WTC11 (cell line): ENCODE measurements at regions not wholly inside any gene's neighbourhood (a gene's known extent, or its start where the extent isn't known, plus 50 kb on each side); places are given as distances from the start of the nearest gene placed in this dataset.

ENCODE experiments used
- ATAC-seq: fragments of 200-7000 bp; cut with Tn5 transposase; 2 replicates; pipeline ENCODE4 v1.10.0; 2021; ENCODE audit warnings: mild to moderate bottlenecking, moderate library complexity
- CTCF ChIA-PET: fragments of 300-600 bp; sonication (Branson Sonifier 250); formaldehyde crosslinking; loops from one replicate; lab custom pipeline; 2021; ENCODE audit warnings: antibody characterized with exemption; lab: Charles Lee
- POLR2A ChIA-PET: fragments of 350-600 bp; sonication (Branson Sonifier 250); formaldehyde crosslinking; loops from one replicate; lab custom pipeline; 2021; ENCODE audit warnings: antibody characterized with exemption; lab: Charles Lee
- DNase-seq: peaks from one replicate; pipeline ENCODE4 v3.0.0; 2021; ENCODE audit warnings: low spot score
- H3K27ac Mint-ChIP-seq: 2 replicates; pipeline ENCODE4 v1.8.0; 2021; ENCODE audit warnings: mixed read lengths
- H3K27me3 Mint-ChIP-seq: 2 replicates; pipeline ENCODE4 v1.8.0; 2021; ENCODE audit warnings: low read depth, mild to moderate bottlenecking, moderate library complexity, mixed read lengths
- H3K36me3 Mint-ChIP-seq: 2 replicates; pipeline ENCODE4 v1.8.0; 2021; ENCODE audit warnings: mixed read lengths
- H3K4me1 Mint-ChIP-seq: 2 replicates; pipeline ENCODE4 v1.8.0; 2022; ENCODE audit warnings: mixed read lengths
- H3K4me3 Mint-ChIP-seq: 2 replicates; pipeline ENCODE4 v1.8.0; 2021; ENCODE audit warnings: mild to moderate bottlenecking, moderate library complexity, mixed read lengths
- H3K9me3 Mint-ChIP-seq: 2 replicates; pipeline ENCODE4 v1.8.0; 2021; ENCODE audit warnings: mixed read lengths
- EMX1 ChIP-seq: fragments of 250-450 bp; sonication (Bioruptor Pico); IDR thresholded peaks from 2 replicates; pipeline ENCODE4 v1.8.0; 2021; ENCODE audit warnings: mild to moderate bottlenecking
- FOXP4 ChIP-seq: sonication (generic); formaldehyde crosslinking; IDR thresholded peaks from 2 replicates; pipeline ENCODE4 v1.8.0; 2022; ENCODE audit warnings: mild to moderate bottlenecking, missing genetic modification reagents
- JAZF1 ChIP-seq: fragments of 250-450 bp; sonication (Bioruptor Pico); IDR thresholded peaks from 2 replicates; pipeline ENCODE4 v1.9.0; 2021; ENCODE audit warnings: moderate library complexity, mild to moderate bottlenecking, inconsistent platforms
- MXD4 ChIP-seq: fragments of 250-450 bp; sonication (Bioruptor Pico); IDR thresholded peaks from 2 replicates; pipeline ENCODE4 v1.8.0; 2021; ENCODE audit warnings: mild to moderate bottlenecking, moderate library complexity, borderline replicate concordance
- NR3C1 ChIP-seq: sonication (generic); formaldehyde crosslinking; conservative IDR thresholded peaks from 2 replicates; pipeline ENCODE4 v1.8.1; 2023; ENCODE audit warnings: low read depth, mild to moderate bottlenecking, missing genetic modification reagents
- SMAD3 ChIP-seq: sonication (generic); formaldehyde crosslinking; IDR thresholded peaks from 2 replicates; pipeline ENCODE4 v1.8.0; 2022; ENCODE audit warnings: missing genetic modification reagents, mild to moderate bottlenecking, borderline replicate concordance
- TP53 ChIP-seq: sonication (generic); formaldehyde crosslinking; IDR thresholded peaks from 2 replicates; pipeline ENCODE4 v1.8.1; 2023; ENCODE audit warnings: mild to moderate bottlenecking, missing genetic modification reagents
- ZBTB21 ChIP-seq: sonication (generic); formaldehyde crosslinking; IDR thresholded peaks from 2 replicates; pipeline ENCODE4 v1.8.1; 2023; ENCODE audit warnings: mild to moderate bottlenecking, missing genetic modification reagents, borderline replicate concordance
- ZMAT4 ChIP-seq: fragments of 250-450 bp; sonication (Bioruptor Pico); IDR thresholded peaks from 2 replicates; pipeline ENCODE4 v1.9.0; 2021; ENCODE audit warnings: mild to moderate bottlenecking
- ZNF263 ChIP-seq: sonication (generic); formaldehyde crosslinking; IDR thresholded peaks from 2 replicates; pipeline ENCODE4 v1.8.1; 2022; ENCODE audit warnings: low read depth, mild to moderate bottlenecking, moderate library complexity, missing genetic modification reagents
- ZNF416 ChIP-seq: fragments of 250-450 bp; sonication (Bioruptor Pico); IDR thresholded peaks from 2 replicates; pipeline ENCODE4 v1.9.0; 2021; ENCODE audit warnings: mild to moderate bottlenecking, inconsistent platforms
- ZNF423 ChIP-seq: fragments of 250-450 bp; sonication (Bioruptor Pico); IDR thresholded peaks from 2 replicates; pipeline ENCODE4 v2.1.2; 2022; ENCODE audit warnings: mild to moderate bottlenecking, moderate library complexity
- ZNF671 ChIP-seq: fragments of 250-450 bp; sonication (Bioruptor Pico); IDR thresholded peaks from 2 replicates; pipeline ENCODE4 v1.8.0; 2021; ENCODE audit warnings: mild to moderate bottlenecking
- ZSCAN18 ChIP-seq: fragments of 250-450 bp; sonication (Bioruptor Pico); IDR thresholded peaks from 2 replicates; pipeline ENCODE4 v2.1.2; 2022; ENCODE audit warnings: mild to moderate bottlenecking, moderate library complexity
- TF ChIP-seq, protein P1 (sequence below): sonication (generic); formaldehyde crosslinking; IDR thresholded peaks from 2 replicates; pipeline ENCODE4 v1.8.1; 2022; ENCODE audit warnings: low read depth, mild to moderate bottlenecking, moderate library complexity, missing genetic modification reagents, borderline replicate concordance
- TF ChIP-seq, protein P2 (sequence below): sonication (generic); formaldehyde crosslinking; IDR thresholded peaks from 2 replicates; pipeline ENCODE4 v1.8.1; 2023; ENCODE audit warnings: mild to moderate bottlenecking, moderate library complexity, missing genetic modification reagents
- TF ChIP-seq, protein P3 (sequence below): sonication (generic); formaldehyde crosslinking; conservative IDR thresholded peaks from 2 replicates; pipeline ENCODE4 v1.8.1; 2022; ENCODE audit warnings: mild to moderate bottlenecking, missing genetic modification reagents
- TF ChIP-seq, protein P4 (sequence below): sonication (generic); formaldehyde crosslinking; IDR thresholded peaks from 2 replicates; pipeline ENCODE4 v1.8.1; 2023; ENCODE audit warnings: mild to moderate bottlenecking, missing genetic modification reagents, moderate library complexity
- TF ChIP-seq, protein P5 (sequence below): sonication (generic); formaldehyde crosslinking; IDR thresholded peaks from 2 replicates; pipeline ENCODE4 v1.8.0; 2022; ENCODE audit warnings: mild to moderate bottlenecking, missing genetic modification reagents

GRCh38 chr12:91703491-91704283 is 442.0 kb downstream of the BTG1 start:
- ATAC-seq (no peak), DNase-seq (no peak)
- Mint-ChIP-seq H3K36me3 (peaks cover 4% of the 10 kb centered on the region; the same call in 1 of the 2 replicates), H3K27ac (no peak overlapping the region), H3K4me1 (no peaks in the 10 kb centered on the region), H3K9me3 (peaks cover 10% of the 10 kb centered on the region)
- POLR2A ChIA-PET = no interaction called here
- no peak for TF ChIP-seq ZNF416 (CRISPR knock-in tag)
- TF ChIP-seq SMAD3 (CRISPR knock-in tag) = no peak
- TF ChIP-seq, protein P1, sequence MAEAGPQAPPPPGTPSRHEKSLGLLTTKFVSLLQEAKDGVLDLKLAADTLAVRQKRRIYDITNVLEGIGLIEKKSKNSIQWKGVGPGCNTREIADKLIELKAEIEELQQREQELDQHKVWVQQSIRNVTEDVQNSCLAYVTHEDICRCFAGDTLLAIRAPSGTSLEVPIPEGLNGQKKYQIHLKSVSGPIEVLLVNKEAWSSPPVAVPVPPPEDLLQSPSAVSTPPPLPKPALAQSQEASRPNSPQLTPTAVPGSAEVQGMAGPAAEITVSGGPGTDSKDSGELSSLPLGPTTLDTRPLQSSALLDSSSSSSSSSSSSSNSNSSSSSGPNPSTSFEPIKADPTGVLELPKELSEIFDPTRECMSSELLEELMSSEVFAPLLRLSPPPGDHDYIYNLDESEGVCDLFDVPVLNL (CRISPR knock-in tag) = no peak
- no peak for TF ChIP-seq ZMAT4 (CRISPR knock-in tag)
- no peak for TF ChIP-seq JAZF1 (CRISPR knock-in tag)
- no peak for TF ChIP-seq ZSCAN18
- no peak for TF ChIP-seq ZBTB21 (CRISPR knock-in tag)
- TF ChIP-seq, protein P2, sequence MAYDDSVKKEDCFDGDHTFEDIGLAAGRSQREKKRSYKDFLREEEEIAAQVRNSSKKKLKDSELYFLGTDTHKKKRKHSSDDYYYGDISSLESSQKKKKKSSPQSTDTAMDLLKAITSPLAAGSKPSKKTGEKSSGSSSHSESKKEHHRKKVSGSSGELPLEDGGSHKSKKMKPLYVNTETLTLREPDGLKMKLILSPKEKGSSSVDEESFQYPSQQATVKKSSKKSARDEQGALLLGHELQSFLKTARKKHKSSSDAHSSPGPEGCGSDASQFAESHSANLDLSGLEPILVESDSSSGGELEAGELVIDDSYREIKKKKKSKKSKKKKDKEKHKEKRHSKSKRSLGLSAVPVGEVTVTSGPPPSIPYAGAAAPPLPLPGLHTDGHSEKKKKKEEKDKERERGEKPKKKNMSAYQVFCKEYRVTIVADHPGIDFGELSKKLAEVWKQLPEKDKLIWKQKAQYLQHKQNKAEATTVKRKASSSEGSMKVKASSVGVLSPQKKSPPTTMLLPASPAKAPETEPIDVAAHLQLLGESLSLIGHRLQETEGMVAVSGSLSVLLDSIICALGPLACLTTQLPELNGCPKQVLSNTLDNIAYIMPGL (CRISPR knock-in tag) = no peak
- no peak for TF ChIP-seq FOXP4
- TF ChIP-seq ZNF423 = no peak
- TF ChIP-seq NR3C1 (CRISPR knock-in tag) = no peak
- TF ChIP-seq ZNF263 (CRISPR knock-in tag) = no peak
- TF ChIP-seq TP53 = no peak
- TF ChIP-seq EMX1 (CRISPR knock-in tag) = no peak
- TF ChIP-seq, protein P3, sequence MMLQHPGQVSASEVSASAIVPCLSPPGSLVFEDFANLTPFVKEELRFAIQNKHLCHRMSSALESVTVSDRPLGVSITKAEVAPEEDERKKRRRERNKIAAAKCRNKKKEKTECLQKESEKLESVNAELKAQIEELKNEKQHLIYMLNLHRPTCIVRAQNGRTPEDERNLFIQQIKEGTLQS = no peak
- TF ChIP-seq ZNF671 (CRISPR knock-in tag) = no peak
- TF ChIP-seq MXD4 (CRISPR knock-in tag) = no peak
- TF ChIP-seq, protein P4, sequence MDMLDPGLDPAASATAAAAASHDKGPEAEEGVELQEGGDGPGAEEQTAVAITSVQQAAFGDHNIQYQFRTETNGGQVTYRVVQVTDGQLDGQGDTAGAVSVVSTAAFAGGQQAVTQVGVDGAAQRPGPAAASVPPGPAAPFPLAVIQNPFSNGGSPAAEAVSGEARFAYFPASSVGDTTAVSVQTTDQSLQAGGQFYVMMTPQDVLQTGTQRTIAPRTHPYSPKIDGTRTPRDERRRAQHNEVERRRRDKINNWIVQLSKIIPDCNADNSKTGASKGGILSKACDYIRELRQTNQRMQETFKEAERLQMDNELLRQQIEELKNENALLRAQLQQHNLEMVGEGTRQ (CRISPR knock-in tag) = no peak
- TF ChIP-seq, protein P5, sequence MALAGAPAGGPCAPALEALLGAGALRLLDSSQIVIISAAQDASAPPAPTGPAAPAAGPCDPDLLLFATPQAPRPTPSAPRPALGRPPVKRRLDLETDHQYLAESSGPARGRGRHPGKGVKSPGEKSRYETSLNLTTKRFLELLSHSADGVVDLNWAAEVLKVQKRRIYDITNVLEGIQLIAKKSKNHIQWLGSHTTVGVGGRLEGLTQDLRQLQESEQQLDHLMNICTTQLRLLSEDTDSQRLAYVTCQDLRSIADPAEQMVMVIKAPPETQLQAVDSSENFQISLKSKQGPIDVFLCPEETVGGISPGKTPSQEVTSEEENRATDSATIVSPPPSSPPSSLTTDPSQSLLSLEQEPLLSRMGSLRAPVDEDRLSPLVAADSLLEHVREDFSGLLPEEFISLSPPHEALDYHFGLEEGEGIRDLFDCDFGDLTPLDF (CRISPR knock-in tag) = no peak
- TF ChIP-seq, all 79 proteins: peak for 0
- CTCF ChIA-PET = no interaction called here
- H3K27me3 Mint-ChIP-seq = no peaks in the 10 kb centered on the region
- no peak overlapping the region for H3K4me3 Mint-ChIP-seq
